ENCODE measurements at regions not wholly inside any gene's neighbourhood (a gene's known extent, or its start where the extent isn't known, plus 50 kb on each side); places are given as distances from the start of the nearest gene placed in this dataset.

DNA sequence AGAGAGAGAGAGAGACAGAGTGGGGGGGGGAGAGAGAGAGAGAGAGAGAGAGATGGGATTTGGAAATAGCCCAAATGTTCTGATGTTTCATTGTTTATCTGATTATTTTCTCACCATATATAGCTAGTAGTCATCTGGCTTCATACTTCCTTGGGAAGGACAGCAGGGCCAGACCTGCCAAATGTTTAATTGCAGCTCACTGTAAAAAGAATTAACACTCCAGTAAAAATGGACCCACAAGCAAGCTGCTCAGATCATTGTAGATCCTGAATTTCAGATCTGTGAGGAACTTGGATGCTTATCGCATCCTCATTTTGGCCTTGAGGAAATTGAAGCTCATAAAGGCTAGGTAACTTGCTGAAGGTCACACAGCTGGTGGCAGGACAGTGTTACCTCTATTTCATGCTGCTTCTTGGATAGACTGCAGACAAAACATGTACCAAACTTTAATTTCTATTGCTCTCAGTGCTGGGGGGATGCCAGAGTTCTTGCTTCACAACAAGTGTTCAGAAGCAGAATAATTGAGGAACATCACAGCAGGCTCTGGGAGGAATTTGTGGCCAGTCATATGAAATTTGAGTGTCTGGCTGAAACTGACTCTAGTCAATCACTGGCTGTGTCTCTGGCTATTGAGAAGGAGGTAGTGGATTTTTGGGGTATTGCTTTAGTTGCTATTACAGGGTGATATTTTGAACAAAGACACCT, 223.5 kb downstream of the PIK3C3 start:
- Mint-ChIP-seq H3K27me3 (no peaks in the 10 kb centered on the region), H3K27ac (no peak overlapping the region), H3K4me1 (no peaks in the 10 kb centered on the region), H3K4me3 (no peak overlapping the region), H3K9me3 (no peaks in the 10 kb centered on the region), H3K36me3 (no peaks in the 10 kb centered on the region)
- DNase-seq: no peak
- CTCF ChIA-PET: no interaction called here

DNA sequence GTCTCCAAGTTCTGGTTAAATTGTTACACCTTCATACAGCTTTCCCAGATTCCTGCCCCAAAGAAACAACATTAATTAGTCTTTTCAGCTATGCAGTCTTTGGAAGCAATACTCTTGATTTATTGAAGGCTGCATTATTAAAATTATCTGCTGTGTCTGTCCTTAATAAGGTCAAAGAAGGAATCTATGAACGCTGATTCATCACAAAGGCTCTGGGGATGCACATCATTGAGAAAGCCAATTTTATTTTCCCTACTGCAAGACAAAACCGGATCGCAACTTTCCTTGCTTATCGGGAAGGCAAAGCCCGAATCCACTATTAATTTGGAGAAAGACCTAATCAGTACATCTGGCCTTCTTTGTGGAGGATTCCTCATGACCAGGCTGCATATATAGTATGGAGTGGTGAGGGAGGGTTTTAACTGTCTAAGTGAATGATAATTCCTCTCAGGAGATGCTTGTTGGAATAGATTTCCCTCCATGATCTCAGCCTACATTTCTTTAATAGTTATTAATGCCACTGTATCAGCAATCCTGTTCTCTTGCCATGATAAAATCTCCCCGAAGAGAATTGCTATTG, 224.6 kb downstream of the PIK3C3 start:
- Mint-ChIP-seq H3K4me3 (no peak overlapping the region), H3K9me3 (no peaks in the 10 kb centered on the region), H3K36me3 (no peaks in the 10 kb centered on the region), H3K4me1 (no peaks in the 10 kb centered on the region), H3K27me3 (no peaks in the 10 kb centered on the region), H3K27ac (no peak overlapping the region)
- DNase-seq: no peak
- CTCF ChIA-PET: no interaction called here

DNA sequence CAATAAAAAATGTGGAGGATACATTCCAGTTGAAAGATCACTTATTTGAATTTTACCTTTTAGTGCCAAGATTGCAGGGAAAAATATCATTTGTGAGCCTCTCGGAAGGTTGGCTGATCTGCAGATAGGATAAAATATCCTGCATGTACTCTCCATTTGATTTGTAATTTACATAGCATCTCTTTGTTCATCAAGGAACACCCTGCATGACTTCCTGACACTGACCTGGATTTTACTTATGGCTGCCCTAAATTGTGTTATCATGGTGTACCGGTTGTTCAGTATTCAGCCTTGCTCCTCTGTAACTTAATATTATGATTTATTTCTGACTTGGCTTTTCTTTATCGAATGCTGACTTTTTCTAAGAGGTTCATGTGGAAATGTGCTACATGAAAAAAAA, 226.4 kb downstream of the PIK3C3 start:
- Mint-ChIP-seq H3K36me3 (no peaks in the 10 kb centered on the region), H3K27me3 (no peaks in the 10 kb centered on the region), H3K9me3 (no peaks in the 10 kb centered on the region), H3K4me1 (no peaks in the 10 kb centered on the region), H3K4me3 (no peak overlapping the region), H3K27ac (no peak overlapping the region)
- no peak for DNase-seq
- CTCF ChIA-PET: no interaction called here

DNA sequence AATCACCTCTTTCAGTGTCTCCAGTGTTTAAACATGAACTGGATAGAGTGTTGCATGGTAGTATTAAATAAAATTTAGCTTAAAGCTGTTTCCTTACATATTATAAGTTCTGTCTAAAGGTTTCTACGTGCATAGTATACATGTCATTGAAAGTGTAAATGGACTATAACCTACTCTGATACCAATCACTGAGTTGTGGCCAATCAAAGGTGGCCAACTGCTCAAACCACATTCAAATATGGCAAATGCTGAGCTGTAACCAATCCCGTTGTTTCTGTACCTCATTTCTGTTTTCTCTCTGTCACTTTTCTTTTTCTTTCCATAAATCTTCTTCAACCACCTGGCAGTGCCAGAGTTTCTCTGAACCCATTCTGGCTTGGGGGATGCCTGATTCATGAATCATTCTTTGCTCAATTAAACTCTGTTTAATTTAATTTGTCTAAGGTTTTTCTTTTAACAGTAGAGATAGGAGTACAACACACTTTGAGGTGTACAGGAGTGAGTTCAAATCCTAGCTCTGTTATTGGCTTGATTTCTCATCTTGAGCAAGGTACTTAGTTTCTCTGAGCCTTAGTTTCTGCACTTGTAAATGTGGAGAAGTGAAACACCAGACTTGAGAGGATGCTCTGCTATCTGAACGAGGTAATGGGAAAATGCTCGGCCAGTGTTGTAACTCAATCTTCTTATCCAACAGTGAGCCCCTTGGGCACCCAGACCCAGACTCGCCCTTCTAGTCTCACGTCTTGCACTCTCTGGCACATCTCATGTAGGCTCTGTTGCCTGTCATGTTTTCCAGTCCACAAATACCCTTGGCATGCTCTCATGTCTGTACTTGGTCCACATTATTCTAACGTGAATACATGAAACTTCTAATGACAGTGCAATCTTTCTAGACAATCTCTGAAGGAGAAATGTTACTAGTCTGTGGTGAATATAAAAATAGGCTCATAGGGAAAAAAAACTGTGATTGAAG, 228.0 kb downstream of the PIK3C3 start:
- H3K4me3 Mint-ChIP-seq: no peak overlapping the region
- no peaks in the 10 kb centered on the region for H3K4me1 Mint-ChIP-seq
- CTCF ChIA-PET: no interaction called here
- no peaks in the 10 kb centered on the region for H3K36me3 Mint-ChIP-seq
- DNase-seq: no peak
- H3K27me3 Mint-ChIP-seq: no peaks in the 10 kb centered on the region
- H3K9me3 Mint-ChIP-seq: no peaks in the 10 kb centered on the region
- no peak overlapping the region for H3K27ac Mint-ChIP-seq

DNA sequence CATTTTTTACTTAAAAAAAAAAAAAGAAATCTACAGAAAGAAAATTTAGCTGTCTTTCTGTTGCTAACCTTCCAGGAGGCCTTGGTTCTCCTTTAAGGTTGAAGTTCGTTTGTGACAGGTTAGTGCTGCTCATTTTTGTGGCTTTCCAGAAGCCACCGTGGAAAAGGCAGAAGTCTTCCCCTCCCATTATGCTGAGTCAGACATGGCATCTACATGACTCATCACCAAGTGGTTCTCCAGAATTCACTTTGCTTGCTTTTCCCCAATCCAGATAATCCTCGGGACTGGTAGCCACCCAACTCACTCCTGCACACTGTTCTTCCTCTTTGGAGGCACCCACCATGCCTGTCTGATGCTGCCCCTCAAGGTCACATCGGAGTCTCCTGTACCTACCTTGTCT, 228.7 kb downstream of the PIK3C3 start:
- no peaks in the 10 kb centered on the region for H3K4me1 Mint-ChIP-seq
- CTCF ChIA-PET: no interaction called here
- no peak overlapping the region for H3K27ac Mint-ChIP-seq
- H3K27me3 Mint-ChIP-seq: no peaks in the 10 kb centered on the region
- DNase-seq: no peak
- H3K9me3 Mint-ChIP-seq: no peaks in the 10 kb centered on the region
- H3K36me3 Mint-ChIP-seq: no peaks in the 10 kb centered on the region
- H3K4me3 Mint-ChIP-seq: no peak overlapping the region

DNA sequence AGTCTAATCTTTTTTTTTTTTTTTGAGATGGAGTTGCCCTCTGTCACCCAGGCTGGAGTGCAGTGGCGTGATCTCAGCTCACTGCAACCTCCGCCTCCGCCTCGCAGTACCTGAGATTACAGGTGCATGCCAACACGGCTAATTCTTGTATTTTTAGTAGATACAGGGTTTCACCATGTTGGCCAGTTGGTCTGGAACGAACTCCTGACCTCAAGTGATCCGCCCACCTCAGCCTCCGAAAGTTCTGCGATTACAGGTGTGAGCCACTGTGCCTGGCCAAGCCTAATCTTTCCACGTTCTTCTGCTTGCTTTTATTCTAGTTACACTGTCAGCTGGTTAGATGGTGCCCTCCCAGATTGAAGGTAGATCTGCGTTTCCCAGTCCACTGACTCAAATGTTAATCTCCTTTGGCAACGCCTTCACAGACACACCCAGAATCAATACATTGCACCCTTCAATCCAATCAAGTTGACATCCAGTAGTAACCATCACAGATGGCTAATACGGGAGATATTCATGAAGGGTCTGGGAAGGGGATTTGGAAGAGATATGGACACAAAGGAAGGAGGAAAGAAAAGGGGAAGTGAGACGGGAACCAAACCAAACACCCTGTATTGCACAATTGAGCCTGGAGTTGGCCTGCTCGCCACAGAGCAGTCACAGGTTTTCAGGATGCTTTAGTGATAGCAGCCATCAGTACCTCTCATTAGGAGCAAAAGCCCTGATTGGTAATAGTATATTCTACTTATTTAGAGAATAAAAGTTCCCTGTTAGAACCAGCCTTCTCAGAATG, 229.8 kb downstream of the PIK3C3 start:
- DNase-seq: no peak
- H3K4me3 Mint-ChIP-seq: no peak overlapping the region

DNA sequence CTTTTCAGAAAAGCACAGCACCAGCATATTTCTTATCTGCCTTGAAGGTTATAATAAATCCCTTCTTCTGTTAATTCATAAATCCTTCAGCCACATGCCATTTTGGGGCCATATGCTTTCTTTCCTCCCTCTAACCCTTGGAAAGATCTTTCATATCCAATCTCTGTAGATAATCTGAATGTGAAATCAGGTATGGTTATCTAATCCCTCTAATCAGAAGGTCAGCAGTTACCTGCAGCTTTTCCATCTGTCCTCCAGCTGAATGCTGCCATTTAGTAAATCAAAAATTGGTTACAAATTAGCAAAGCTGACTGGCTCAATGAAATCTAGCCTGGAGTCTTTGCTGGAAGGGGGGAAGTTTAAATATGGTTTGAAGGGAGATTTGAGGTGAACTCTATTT, 230.5 kb downstream of the PIK3C3 start:
- no peaks in the 10 kb centered on the region for H3K9me3 Mint-ChIP-seq
- no peaks in the 10 kb centered on the region for H3K36me3 Mint-ChIP-seq
- H3K4me3 Mint-ChIP-seq: no peak overlapping the region
- no peak for DNase-seq
- CTCF ChIA-PET: no interaction called here
- H3K27ac Mint-ChIP-seq: no peak overlapping the region
- no peaks in the 10 kb centered on the region for H3K27me3 Mint-ChIP-seq
- H3K4me1 Mint-ChIP-seq: no peaks in the 10 kb centered on the region

More for the DNA sequence above, 229.8 kb downstream of the PIK3C3 start:
- CTCF ChIA-PET: no interaction called here
- H3K36me3 Mint-ChIP-seq: no peaks in the 10 kb centered on the region
- H3K9me3 Mint-ChIP-seq: no peaks in the 10 kb centered on the region
- no peak overlapping the region for H3K27ac Mint-ChIP-seq
- H3K4me1 Mint-ChIP-seq: no peaks in the 10 kb centered on the region
- no peaks in the 10 kb centered on the region for H3K27me3 Mint-ChIP-seq

DNA sequence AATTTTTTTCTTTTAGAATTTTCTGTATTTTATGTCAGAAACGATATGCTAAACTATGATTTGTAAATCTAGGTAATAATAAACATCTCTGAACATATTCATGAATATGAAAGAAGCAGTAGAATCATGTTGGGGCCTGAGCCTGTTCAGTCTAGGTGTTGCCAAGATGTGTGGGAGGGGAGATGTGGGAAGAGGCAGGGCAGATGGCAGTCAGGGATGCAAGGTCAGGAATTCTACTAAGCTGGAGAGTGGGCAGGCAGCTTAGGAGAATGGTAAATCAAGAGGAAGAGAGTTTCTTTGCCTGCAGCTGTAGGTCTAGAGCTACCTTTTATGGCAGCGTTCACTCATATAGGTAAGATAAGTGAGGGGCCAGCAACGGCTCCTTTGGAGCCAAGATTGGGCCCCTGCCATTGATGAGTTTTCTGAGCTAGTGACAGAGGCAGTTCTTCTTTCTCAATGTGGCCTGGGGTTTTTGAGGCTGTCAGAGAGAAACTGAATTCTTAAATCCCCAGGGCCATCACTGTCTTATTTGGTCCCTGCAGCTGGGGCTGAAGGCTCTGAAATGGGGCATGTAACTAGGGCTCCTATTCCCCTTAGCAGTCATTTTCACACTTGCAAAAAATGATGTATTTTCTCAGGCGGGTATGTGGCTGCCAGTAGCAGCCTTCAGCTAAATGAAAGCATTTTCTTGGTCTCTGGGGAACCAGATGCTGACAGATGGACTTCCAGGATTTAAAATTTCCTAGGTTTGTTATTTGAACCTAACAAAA, 232.8 kb downstream of the PIK3C3 start:
- no peaks in the 10 kb centered on the region for H3K36me3 Mint-ChIP-seq
- H3K4me1 Mint-ChIP-seq: no peaks in the 10 kb centered on the region
- no peak overlapping the region for H3K4me3 Mint-ChIP-seq
- DNase-seq: no peak
- no peaks in the 10 kb centered on the region for H3K9me3 Mint-ChIP-seq
- CTCF ChIA-PET: no interaction called here
- H3K27me3 Mint-ChIP-seq: no peaks in the 10 kb centered on the region
- H3K27ac Mint-ChIP-seq: no peak overlapping the region

DNA sequence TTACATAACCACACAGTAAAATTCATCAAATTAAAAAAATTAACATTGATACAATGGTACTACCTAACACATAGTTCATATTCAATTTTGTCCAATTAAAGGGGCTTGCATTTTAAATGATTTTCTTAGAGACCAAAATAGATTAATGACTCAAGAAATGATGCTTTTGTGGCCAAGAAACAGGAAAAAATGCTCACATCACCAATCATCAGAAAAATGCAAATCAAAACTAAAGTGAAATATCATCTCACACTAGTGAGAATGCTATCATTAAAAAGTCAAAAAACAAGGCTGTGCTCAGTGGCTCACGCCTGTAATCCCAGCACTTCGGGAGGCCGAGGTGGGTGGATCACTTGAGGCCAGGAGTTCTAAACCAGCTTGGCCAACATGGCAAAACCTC, 235.6 kb downstream of the PIK3C3 start:
- Mint-ChIP-seq H3K27ac (no peak overlapping the region), H3K9me3 (no peaks in the 10 kb centered on the region), H3K27me3 (no peaks in the 10 kb centered on the region), H3K36me3 (no peaks in the 10 kb centered on the region), H3K4me1 (no peaks in the 10 kb centered on the region), H3K4me3 (no peak overlapping the region)
- no peak for DNase-seq
- CTCF ChIA-PET: no interaction called here

DNA sequence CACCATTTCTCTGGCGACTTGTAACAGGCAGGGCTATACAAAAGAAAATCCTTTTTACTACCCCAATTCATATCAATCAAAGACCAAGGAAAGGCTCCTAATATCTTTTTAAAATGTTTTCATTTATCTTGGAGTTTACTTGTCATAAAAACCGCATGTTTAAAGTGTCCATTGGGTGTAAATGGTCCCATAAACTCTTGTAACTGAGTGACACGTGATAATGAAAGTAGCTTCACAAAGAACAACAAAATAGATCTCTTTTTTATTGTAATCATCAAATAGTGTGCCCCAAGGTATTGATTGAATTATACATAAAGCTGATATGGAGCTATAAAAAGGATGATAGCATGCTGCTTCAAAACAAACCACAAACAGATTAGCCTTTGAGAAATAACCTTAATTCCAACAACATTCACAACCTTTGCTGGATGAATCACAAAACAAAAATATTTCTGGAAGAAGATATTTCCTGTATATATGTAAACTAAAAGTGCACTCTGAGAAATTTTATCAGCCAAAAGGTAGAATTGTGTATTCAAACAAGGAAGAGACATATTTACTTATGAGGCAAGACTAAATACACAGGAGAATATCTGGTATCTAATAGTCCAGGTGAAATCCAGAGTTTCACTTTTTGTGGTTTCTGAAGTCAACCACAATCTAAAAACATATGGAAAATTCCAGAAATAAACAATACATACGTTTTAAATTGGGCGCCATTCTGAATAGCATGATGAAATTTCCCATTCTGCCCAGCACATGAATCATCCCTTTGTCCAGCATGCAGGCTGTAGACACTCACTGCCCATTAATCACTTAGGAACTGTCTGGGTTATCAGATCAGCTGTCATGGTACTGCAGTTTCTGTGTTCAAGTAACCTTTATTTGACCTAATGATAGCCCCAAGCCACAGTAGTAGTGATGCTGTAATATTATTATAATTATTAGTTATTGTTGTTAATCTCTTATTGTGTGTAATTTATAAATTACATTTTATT, 237.5 kb downstream of the PIK3C3 start:
- Mint-ChIP-seq H3K9me3 (no peaks in the 10 kb centered on the region), H3K36me3 (no peaks in the 10 kb centered on the region), H3K4me1 (no peaks in the 10 kb centered on the region), H3K27me3 (no peaks in the 10 kb centered on the region), H3K27ac (no peak overlapping the region), H3K4me3 (no peak overlapping the region)
- CTCF ChIA-PET: no interaction called here
- no peak for DNase-seq

DNA sequence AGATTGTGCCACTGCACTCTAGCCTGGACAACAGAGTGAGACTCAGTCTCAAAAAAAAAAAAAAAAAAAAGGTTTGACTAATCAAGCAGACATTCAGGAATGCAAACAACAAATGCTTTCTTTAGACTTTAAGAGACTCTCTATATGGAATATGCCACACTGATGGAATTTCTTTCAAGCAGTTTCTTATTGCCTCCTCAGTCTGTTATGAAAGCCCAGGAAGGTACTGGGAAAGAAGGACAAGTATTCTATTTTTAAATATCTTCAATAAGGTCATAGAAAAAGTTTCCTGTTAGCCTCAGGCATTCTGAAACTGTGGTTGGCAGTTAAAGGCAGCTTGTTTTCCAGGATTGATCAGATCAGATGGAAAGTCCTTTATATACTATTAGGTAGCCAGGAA, 241.6 kb downstream of the PIK3C3 start:
- CTCF ChIA-PET: no interaction called here
- H3K27ac Mint-ChIP-seq: no peak overlapping the region
- H3K36me3 Mint-ChIP-seq: no peaks in the 10 kb centered on the region
- no peak for DNase-seq
- H3K9me3 Mint-ChIP-seq: no peaks in the 10 kb centered on the region
- H3K4me3 Mint-ChIP-seq: no peak overlapping the region
- no peaks in the 10 kb centered on the region for H3K4me1 Mint-ChIP-seq
- H3K27me3 Mint-ChIP-seq: no peaks in the 10 kb centered on the region

DNA sequence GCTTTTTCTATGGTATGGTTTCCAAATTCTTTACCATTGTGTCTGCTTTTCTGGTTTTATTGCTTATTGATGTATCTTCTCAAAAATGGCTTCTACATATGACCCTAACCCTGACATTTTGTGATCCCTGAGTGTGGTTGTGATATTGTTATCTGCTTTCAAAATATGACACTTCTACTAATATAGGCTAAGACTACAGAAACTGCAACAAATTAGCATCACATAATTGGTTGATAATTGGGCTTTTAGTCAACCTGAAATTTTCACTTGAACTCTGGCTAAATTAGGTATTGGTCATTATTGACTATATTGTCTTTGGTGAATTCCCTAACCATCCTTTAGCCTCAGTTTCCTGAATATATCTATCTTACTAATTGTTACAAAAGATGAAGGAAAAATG, 246.1 kb downstream of the PIK3C3 start:
- no peaks in the 10 kb centered on the region for H3K27me3 Mint-ChIP-seq
- no peaks in the 10 kb centered on the region for H3K9me3 Mint-ChIP-seq
- CTCF ChIA-PET: no interaction called here
- H3K27ac Mint-ChIP-seq: no peak overlapping the region
- no peak for DNase-seq
- no peak overlapping the region for H3K4me3 Mint-ChIP-seq
- no peaks in the 10 kb centered on the region for H3K4me1 Mint-ChIP-seq
- no peaks in the 10 kb centered on the region for H3K36me3 Mint-ChIP-seq

DNA sequence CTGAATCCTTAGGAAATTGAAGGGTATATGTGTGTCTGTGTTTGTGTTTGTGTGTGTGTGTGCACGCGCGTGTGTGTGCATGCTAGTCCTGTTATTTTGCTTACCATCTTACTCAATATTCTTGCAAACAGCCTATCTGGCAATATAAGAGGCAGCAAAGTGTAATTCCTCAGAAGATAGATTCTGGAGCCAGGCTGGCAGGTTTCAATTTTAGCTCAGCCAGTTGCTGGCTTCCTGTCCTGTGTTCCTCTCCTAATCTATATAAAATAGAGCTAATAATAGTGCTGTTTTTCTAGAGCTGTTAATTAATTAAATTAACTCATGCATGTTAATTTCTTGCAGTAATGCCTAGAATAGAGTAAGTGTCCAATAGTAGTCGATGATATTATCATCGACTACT, 256.2 kb downstream of the PIK3C3 start:
- Mint-ChIP-seq H3K27ac (no peak overlapping the region), H3K4me3 (no peak overlapping the region), H3K27me3 (no peaks in the 10 kb centered on the region), H3K9me3 (no peaks in the 10 kb centered on the region), H3K36me3 (no peaks in the 10 kb centered on the region), H3K4me1 (no peaks in the 10 kb centered on the region)
- DNase-seq: no peak
- CTCF ChIA-PET: no interaction called here

All from activated naive CD4-positive, alpha-beta T cell treated with anti-CD3 and anti-CD28 coated beads, Interleukin-2, amount 10 ng/mL, durations not matched to agents 7 days and 5 days (primary cell).